Daoy (cell line): ENCODE measurements at regions not wholly inside any gene's neighbourhood (a gene's known extent, or its start where the extent isn't known, plus 50 kb on each side); places are given as distances from the start of the nearest gene placed in this dataset.

Experiments used
- DNase-seq: peaks from one replicate; pipeline ENCODE4 v3.0.0-alpha.2; 2015; ENCODE audit warnings: low read depth

DNA sequence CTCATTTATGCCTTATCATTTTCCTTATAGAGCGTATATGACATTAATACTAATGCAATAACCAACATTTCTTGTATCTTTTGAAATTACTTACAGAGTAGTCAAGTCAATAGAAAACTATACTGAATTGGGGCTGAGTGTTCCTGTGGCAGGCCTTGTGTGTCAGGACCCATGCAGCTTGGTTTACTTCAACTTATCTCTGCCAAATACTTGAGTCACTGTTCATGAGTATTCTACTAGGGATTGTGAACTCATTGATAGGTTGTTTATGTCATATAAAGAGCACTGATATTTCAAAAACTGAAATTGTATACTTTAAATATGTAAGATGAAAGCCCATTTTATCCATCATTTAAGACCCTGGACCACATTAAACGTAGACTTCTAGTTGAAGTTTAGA is 688.6 kb upstream of the SLITRK1 start:
- DNase-seq: no peak

DNA sequence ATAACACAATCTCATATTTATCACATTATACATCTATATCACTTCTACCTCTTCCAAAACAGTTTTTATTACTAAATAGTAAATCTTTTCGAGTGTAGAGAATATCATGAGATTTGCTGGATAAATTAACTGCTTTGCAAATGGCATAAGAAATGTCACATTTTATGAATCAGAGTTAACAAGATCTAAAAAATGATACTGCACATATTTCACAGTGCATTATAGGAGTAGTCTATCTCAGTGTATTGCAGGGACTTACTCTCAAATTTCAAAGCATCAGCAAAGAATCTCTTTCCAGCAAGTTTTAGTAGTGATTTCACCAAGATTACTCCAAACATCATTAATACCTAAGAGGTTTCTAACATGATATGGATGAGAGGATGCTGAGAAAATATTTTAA is 687.1 kb upstream of the SLITRK1 start:
- DNase-seq: no peak

DNA sequence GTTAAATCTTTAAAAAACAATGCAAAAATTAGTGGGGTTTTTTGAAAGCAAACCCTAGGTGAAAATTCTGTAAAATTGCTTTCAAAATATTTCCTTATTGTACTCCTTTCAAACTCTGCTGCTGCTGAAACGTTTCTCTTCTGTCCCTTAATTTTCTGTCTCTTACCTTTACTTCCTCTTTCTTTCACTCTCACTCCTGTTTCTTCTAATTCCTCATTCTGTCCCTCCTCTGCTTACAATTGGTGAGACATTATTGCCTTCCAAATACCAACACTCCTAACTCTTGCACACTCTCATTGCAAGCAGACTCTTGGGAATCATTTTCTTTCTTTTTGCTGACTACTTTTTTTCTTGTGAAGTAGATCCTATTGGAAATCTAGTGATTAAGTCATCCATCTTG is 685.6 kb upstream of the SLITRK1 start:
- no peak for DNase-seq

DNA sequence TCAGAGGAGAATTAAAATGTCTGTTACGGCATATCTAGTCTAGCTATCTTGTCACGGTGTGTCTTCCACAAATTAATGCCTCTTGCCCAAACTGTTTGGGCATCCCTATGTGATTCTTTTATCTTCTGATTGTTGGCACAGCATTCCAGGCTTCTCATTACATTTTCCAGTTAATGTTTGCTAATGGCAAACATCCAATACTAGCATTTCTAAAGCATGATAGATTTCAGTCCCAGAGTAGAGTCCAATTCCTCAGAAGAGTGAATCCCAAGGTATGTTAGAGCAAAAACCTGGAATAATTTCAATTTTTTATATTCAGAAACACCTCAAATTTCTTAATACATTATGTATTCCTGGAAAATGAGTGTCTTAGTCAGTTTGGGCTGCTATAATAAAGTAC is 684.5 kb upstream of the SLITRK1 start:
- no peak for DNase-seq

DNA sequence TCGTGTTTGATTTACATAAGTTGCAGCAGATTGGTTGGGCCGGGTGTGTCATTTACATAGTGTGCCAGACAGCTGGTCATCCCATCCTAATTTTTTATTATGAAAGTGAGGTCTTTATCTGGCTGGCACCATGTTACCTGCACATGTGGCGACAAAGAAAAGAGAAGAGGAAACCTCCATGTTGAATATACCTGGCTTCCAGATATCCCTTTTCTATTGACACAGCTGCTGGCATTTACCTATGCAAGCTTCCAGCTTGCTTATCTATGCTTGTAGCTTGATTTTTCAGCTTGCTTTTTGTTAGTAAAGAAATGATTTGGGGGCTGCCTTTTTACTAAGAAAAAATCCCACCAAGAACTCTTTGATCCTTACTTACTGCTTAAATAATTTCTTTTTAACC is 681.3 kb upstream of the SLITRK1 start:
- no peak for DNase-seq

DNA sequence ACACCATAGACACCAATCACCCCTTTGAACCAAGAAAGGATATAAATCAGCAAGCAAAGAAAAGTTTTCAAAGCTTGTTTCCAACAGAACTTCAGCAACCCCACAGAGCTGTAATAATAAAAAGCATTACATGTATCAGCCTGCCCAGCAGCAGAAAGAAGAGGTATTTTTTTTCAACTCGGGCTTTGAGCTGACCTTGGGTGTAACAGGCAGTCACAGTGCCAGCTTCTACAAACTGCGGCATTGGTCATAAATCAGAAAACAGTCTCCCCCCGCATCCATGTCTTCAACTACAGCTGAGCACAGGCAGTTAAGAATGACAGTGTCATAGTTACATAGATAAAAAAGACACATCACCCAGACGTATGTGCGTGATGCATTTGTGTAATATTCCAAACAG is 671.0 kb upstream of the SLITRK1 start:
- no peak for DNase-seq

DNA sequence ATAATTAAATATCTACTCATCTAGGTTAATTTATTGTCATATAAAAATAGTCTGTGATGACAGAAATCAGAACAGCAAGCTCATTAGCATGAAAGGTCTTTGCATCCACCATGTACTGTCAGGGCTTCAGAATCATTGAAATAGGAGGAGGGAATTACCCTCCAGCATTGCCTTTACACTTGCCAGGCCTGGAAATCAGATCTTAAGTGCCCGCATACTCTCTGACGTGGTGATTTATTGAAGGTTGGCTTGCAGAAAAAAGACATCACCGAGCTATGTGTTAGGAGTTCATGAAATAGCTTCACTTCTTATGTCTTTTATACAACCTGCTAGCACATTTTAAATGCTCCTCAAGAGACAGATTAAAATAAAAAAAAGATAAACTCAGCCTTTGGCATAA is 661.7 kb upstream of the SLITRK1 start:
- DNase-seq: no peak

DNA sequence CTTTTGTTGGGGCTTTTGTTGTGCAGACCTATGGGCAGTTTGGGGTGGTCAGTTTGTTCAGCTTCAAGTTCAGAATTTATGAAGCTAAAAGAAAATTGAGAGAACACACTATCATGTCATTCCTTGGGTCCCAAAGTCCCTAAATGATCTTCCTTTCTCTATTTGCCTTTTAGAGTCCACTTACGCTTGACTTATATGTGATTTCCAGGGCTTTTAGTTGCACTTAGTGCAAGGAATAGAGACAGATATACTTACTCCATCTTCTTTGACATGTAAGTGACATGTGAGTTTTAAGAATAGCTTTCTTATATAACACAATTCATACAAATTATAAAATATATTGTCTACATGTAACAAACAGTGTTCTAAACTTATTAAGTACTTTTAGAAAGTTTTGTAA is 660.1 kb upstream of the SLITRK1 start:
- no peak for DNase-seq

DNA sequence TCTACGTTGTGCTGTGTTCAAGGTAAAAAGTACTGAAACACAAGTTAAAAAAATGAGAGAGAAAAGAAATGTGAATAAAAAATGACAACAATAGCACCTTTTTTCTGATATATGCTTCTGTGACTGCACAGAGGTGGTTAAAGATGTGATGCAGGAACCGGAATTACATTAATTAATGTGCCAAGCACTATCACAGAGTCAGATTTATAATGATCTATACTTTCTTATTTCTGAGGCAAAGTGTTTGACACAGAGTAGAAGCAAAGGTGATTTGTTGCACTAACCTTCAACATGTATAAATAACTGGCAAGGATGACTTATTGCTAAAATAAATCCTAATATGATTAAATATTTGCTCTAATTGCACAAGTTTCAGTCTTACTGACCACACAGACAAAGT is 654.6 kb upstream of the SLITRK1 start:
- no peak for DNase-seq

DNA sequence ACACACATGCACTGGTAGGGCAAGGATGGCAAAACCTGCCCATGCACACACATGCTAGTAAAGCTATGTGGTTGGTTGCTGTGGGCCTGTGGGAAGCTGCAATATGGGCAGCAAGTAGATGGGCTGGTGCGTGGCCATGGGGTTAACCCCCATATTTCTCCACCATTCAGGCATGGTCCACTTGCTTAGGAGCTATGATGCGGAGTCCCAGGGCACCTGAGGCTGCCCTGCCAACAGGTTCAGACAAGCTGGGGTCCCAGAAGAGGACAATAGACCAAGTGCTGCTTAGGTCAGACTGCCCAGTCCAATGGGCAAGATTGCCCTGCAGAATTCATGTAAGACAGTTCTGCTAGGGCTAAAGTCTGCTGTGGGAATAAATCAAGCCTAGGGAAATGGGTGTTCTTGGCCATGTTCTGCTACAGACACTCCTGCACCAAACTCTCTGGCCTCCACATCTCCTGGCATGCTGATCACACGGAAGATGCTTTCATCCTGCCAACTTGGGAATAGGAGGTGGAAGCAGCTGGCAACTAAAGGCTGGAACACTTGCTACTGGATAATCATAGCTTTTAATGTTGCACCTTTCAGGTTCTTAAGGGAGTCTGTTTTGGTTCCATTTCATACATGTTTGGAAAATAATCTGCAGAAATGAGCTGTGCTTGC is 646.3 kb upstream of the SLITRK1 start:
- DNase-seq: no peak

DNA sequence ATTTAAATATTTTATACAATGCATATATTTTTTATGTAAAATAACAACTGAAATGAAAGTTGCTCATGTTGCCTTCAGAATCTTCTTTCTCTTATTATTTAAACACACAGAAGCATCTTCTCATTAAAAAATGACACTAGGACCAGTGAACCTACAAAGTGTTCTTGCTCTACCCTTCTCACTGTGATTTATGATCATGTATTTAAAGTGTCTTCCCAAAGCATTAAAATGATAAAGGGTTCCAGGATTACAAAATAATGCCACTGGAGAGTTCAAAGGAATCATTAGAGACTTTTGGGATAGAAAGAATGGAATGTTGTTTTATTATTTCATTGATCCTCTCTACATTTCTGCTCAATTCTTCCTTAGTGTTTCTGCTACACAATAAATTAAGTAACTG is 643.6 kb upstream of the SLITRK1 start:
- no peak for DNase-seq

DNA sequence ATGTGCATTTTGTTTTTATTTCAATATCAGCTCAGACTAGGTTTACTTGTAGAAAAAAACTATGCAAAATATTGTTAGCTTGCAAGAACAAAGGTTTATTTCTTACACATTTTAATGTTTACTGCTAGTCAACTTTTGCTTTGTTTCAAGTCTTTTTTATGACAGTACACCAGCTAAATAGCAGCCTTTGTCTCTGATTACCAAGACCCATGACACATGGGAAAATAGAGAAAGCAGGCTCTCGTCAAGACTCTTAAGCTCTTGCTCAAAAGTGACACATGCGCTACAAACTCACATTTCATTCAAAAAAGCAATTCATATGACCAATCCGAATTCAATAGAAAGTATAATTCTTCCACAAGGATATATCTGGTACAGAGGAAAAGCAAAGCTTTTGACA is 642.3 kb upstream of the SLITRK1 start:
- DNase-seq: no peak

DNA sequence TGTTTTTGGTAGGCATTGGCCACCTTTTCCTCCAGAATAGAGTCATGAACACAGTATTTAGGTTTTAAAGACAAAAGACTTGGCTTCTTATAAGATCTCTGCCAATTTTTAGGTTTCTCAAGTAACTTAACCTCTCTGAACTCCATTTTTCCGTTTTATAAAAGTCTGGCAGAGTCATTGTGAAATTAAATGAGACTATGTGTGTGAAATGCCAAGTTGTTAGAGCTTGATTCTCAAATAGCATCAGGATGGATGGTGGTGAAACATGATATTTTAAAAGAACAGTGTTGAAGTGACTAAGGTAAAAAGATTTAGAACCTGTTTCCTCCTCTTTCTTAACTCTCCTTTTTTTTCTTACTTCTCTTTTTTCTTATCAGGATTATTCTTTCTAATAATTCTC is 617.7 kb upstream of the SLITRK1 start:
- no peak for DNase-seq

DNA sequence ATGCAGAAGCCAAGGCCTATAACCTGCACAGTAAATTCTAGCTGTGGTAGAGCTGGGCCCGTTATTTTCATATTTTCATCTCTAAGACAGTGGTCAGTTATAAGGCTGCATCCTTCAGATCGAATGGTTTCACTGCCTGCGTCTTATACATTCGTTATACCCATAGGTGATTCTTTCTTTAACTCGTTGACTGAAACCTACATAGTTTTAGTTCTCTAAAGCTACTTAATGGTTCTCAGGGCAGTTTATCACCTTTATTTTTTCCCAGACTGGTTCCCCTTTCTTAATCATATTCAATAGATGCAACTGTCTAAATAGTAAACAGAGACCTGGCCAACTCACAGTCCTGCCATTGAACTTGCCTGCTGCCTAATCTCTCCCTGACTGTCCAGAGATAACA is 615.3 kb upstream of the SLITRK1 start:
- DNase-seq: no peak

DNA sequence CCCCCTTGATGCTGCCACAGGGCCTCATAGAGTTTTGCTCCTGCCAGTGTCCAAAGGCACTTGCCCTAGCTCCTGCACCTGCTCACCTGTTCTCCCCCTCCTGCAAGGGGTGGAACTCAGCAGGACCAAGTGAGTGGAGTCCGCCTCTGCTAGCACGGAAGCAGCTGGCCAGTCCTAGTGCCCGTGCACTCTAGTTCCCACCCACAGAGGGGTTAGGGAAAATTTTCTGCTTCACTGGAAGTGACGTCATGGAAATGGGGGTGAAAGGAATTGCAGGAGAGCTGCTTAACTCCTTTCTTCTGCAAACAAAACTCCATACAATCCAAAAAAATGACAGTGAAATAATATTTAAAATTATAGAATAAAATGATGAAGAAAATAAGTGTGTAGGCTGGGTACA is 609.7 kb upstream of the SLITRK1 start:
- DNase-seq: no peak

DNA sequence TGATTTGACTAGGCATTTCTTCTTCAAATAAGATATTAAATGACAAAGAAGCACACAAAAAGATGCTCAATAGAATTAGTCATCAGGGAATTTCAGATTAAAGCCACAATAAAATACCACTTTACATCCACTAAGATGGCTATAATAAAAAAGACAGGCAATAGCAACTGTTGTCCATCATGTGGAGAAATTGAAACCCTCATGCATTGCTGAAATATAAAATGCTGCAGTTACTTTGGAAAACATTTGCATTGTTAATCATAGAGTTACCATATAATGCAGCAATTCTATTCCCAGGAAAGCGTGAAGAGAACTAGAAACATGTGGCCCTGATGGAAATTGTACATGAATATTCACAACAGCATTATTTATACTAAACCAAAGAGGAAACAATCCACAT is 605.5 kb upstream of the SLITRK1 start:
- no peak for DNase-seq

DNA sequence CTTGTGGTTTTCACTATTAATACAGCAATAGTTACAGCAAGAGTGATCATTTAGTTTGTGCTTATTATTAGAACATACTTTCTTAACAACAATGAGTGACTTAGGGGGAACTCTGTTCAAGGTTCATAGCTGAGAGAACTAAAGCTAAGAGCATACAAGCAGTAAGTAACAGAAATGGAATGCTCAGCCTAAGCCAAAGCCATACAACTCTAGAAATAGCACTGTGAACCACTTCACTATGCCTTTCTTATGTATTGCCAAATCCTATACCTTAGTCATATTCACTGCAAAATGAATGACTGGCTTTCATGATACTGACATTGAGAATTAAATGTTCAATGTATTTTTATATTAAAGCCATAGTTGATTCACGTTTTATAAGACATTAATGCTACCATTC is 599.7 kb upstream of the SLITRK1 start:
- no peak for DNase-seq

DNA sequence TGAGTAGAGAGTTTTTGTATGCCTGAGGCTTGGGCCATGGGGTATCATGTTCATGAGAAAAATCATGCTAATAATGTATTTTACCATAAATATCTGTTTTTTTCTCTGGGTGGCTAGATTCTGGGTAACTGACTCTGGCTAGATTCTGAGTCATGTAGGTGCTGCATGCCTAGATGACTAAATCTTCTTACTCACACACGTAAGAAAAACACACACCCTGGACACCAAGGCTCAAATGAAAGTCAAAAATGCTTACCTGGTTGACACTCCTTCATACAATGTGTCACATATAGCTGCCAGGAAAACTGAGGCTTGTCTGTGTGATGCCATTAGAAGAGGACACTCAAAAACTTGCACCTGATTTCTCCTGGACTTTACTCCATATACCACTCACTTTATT is 597.4 kb upstream of the SLITRK1 start:
- DNase-seq: no peak

DNA sequence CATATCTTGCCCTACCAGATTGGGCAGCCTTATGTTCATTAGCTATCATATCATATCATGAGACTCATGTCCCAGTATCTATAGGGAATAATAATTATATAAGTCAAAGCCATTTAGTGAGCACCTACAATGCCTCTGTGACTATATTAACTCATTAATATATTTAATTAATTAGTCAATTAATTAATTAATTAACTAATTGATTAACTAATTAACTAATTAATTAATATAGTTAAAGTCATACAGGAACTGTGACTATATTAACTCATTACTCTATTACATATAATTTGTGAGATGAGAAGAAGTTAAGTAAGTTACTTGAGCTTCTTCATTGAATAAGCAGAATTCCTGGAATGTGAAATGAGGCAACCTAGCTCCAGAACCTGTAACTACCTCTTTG is 588.3 kb upstream of the SLITRK1 start:
- no peak for DNase-seq

DNA sequence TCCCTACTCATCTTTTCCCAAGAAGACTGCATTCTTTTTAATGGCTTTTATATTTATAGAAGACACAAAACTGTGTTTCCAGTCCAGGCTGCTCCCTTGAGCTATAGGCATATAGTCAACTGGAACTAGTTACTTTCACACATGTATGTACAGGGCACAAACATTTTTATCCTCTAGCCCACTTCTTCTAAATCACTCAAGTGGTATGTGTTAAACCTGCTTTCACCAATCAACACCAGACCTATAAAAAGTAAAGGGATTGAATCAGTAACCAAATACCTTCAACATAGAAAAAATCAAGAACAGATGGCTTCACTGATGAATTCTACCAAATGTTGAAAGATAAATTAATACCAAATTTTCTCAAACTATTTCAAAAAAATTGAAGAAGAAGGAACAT is 584.2 kb upstream of the SLITRK1 start:
- no peak for DNase-seq

DNA sequence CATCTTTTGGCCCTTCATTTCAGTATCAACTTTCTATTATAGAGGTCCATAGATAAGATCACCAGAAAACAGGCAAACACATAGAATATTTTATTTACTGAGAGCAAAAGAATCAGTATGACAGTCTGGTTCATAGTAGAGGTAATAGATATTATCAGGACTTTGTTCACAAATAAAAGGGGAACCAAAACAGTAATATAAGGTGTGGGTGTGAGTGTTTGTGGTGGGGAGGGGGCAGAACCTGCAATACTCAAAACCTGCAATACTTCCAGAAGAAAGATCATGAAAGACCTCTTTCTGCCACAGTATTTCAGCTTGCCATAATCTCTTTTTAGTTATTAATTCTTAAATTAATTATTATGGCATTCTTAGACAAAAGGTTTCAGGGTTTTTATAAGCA is 578.7 kb upstream of the SLITRK1 start:
- no peak for DNase-seq

DNA sequence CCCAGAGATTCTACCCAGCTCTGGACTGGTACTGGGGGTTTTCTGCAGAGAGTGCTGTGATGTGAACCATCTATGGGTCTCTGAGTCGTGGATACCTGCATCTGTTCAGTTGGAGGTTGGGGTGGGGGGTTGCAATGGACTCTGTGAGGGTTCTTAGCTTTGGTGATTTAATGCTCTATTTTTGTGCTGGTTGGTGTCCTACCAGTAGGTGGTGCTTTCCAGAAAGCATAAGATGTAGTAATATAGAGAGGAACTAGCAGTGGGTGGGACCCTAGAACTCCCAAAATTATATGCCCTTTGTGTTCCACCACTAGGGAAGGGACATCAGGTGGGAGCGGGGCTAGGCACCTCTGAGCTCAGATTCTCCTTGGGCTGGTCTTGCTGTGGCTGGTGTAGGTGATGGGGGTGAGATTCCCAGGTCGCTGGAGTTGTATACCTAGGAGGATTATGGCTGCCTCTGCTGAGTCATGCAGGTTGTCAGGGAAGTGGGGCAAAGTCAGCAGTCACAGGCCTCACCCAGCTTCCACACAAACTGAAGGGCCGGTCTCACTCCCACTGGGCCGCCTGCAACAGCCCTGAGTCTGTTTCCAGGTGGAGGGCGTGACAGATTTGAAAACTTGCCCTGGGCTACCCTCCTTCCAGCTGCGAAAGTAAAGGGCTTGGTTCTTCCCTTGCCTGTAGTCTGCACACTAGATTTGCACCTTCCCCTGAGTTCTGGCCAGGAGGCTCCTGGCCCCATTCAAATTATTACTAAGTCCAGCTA is 573.0 kb upstream of the SLITRK1 start:
- no peak for DNase-seq

DNA sequence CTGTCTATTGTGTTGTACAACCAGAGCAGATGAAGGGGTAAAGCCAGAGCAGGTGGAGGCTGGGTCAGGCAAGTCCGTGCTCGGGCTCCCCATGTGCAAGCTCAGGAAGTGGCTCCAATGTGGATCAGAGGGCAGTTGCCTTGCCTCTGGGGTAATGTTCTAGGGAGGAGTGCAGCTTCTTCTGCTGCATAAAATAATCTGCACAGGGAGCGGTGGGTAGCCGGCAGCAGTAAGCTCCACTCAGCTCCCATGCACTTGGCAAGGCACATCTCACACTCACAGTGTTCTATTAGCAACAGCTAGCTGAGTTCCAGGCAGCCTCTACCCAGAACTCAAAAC is 565.3 kb upstream of the SLITRK1 start:
- no peak for DNase-seq
